ENCODE measurements at regions not wholly inside any gene's neighbourhood (a gene's known extent, or its start where the extent isn't known, plus 50 kb on each side); places are given as distances from the start of the nearest gene placed in this dataset.

GRCh38 chr3:55147406-55147805 lies 219.5 kb upstream of the LRTM1 start:
- TF ChIP-seq POLR2A (IDR thresholded peaks at IDR 0.05) (no peak), CTCF (IDR thresholded peaks at IDR 0.05) (no peak)

All from body of pancreas (tissue), 4 donors.